Stomach (tissue), 4 donors: ENCODE measurements at regions not wholly inside any gene's neighbourhood (a gene's known extent, or its start where the extent isn't known, plus 50 kb on each side); places are given as distances from the start of the nearest gene placed in this dataset.

Source experiments
- POLR2A ChIP-seq, 4 donors: fragments of 450-650 bp; IDR thresholded peaks; one replicate each; pipeline ENCODE4 v1.6.1; 2016; ENCODE audit warnings: antibody characterized with exemption in 4 of 4, control low read depth in 2 of 4, mild to moderate bottlenecking in 1 of 4, moderate library complexity in 1 of 4
- TF ChIP-seq, protein P1 (sequence below), 7 experiments: fragments of 450-650 bp in 4 of 7; fragments of 200-600 bp in 3 of 7; sonication (generic) in 3 of 7; IDR thresholded peaks; one replicate each; pipeline ENCODE4 v1.5.1; 2016 to 2019; ENCODE audit warnings: antibody characterized with exemption in 7 of 7, control low read depth in 2 of 7, mild to moderate bottlenecking in 1 of 7

GRCh38 chr15:46681901-46682300, 1035.4 kb upstream of the SEMA6D start:
- TF ChIP-seq, protein P1, sequence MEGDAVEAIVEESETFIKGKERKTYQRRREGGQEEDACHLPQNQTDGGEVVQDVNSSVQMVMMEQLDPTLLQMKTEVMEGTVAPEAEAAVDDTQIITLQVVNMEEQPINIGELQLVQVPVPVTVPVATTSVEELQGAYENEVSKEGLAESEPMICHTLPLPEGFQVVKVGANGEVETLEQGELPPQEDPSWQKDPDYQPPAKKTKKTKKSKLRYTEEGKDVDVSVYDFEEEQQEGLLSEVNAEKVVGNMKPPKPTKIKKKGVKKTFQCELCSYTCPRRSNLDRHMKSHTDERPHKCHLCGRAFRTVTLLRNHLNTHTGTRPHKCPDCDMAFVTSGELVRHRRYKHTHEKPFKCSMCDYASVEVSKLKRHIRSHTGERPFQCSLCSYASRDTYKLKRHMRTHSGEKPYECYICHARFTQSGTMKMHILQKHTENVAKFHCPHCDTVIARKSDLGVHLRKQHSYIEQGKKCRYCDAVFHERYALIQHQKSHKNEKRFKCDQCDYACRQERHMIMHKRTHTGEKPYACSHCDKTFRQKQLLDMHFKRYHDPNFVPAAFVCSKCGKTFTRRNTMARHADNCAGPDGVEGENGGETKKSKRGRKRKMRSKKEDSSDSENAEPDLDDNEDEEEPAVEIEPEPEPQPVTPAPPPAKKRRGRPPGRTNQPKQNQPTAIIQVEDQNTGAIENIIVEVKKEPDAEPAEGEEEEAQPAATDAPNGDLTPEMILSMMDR (IDR thresholded peaks at IDR 0.05) = no peak
- TF ChIP-seq POLR2A (IDR thresholded peaks at IDR 0.05) = no peak
